GM21423 (cell line): ENCODE measurements at regions not wholly inside any gene's neighbourhood (a gene's known extent, or its start where the extent isn't known, plus 50 kb on each side); places are given as distances from the start of the nearest gene placed in this dataset.
"Not testable (repeated sequence)": the region's sequence is repeated elsewhere in the genome, so short reads cannot be mapped to it uniquely, and the experiment has no call there.

ENCODE experiments used
- ATAC-seq: cut with Tn5 transposase; IDR thresholded peaks from one replicate; pipeline ENCODE4 v1.9.1; 2021; ENCODE audit warnings: mild to moderate bottlenecking, moderate library complexity; ENCODE audit not compliant: unreplicated experiment

- no peak for ATAC-seq
Observed at GRCh38 chr14:53751650-53752049, 205.0 kb downstream of the BMP4 start.

GRCh38 chr14:53748691-53749090, 207.9 kb downstream of the BMP4 start:
- ATAC-seq: no peak

GRCh38 chr14:53744857-53745256, 211.8 kb downstream of the BMP4 start:
- ATAC-seq: no peak

DNA sequence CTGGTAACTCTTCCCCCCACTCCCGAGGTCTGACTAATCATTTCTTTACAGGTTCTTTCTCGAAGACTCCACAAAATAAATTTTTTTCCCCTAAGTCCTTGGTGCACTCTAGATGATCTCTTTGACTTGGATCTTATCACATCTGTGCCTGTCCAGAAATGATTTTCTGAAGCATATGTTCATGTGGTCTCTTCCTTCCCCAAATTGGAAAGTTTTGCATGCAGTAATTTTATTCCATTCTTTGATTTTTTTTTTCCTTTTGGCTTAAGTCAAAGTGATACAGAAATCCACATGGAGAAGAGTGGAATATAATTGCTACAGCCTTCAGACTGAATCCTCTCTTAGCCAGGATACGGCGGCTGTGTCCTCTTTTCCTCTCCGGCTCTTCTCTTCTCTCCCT, 213.3 kb downstream of the BMP4 start:
- ATAC-seq: no peak

- no peak for ATAC-seq
Observed at GRCh38 chr14:53742233-53742620, 214.4 kb downstream of the BMP4 start.

DNA sequence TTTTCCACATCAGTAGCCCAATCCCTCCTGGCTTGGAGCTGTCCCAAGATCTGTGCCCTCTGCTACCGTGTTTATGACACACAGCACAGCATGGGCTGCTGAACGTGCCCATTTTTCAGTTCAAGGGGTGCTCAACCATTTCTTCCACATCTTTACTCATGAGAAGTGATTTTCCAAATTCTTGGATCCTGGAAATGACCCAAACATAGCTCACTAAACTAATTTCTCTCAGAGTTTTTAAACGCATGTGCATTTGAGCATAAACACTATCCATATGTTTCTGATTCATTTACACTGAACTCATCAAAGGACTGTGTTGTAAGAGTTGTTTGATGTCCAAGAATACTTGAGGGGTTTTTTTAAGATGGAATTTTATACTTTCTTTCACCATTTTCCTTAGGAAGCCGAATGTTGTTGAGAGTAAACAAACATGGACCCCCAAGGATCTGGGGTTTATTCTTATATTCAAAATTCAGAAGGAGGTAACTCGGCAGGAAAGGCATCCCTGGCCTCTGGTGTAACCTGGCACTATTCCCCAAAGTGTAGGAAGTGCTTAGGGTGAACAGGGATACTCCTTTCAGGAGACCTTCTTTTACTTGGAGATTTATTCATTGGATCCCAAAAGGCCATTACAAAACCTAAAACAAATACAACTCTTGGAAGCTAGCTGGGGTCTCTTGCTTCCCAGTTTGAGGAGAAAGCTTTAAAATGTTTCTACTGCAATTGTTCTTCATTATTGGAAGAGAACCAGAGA, 215.0 kb downstream of the BMP4 start:
- ATAC-seq: no peak

GRCh38 chr14:53740570-53740969, 216.1 kb downstream of the BMP4 start:
- ATAC-seq: no peak

- no peak for ATAC-seq
Observed at GRCh38 chr14:53735916-53736315, 220.7 kb downstream of the BMP4 start.

GRCh38 chr14:53723221-53723620, 233.4 kb downstream of the BMP4 start:
- ATAC-seq: no peak

DNA sequence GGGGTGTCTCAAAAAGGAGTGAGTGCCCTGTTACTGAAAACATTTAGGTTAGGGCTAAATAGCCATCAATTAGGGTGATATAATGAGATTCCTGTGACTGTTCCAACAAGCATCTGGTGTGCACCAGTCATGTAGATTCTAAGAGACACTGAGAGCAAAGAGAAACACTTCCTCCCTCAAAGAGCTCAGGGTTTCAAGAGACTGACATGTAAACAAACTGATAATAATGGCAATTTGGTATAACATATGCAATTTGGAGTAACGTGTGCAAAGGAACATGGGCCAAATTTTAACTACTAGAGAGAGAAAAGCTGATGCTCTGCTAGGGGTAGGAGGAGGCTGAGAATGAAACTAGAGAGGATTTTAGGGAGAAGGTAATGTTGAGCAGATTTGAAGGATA, 237.1 kb downstream of the BMP4 start:
- ATAC-seq: no peak

DNA sequence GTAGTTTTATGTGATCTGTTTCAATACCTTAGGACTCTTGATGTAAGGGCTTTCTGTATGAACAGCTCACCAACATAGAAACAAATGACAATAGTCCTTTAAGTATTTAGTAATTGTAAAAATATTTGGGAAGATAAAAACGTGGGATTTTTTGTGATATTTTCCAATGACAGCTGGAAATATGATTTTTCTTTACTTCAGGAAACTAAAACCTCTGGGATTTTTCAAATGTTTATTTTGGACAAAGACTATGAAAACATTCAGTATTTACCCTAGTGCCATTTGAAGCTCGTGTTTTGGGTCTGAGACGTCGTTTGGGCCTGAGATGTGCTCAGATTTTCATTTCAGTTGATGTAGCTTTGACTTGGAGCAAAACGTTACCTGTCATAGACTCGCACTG, 240.0 kb downstream of the BMP4 start:
- ATAC-seq: no peak

DNA sequence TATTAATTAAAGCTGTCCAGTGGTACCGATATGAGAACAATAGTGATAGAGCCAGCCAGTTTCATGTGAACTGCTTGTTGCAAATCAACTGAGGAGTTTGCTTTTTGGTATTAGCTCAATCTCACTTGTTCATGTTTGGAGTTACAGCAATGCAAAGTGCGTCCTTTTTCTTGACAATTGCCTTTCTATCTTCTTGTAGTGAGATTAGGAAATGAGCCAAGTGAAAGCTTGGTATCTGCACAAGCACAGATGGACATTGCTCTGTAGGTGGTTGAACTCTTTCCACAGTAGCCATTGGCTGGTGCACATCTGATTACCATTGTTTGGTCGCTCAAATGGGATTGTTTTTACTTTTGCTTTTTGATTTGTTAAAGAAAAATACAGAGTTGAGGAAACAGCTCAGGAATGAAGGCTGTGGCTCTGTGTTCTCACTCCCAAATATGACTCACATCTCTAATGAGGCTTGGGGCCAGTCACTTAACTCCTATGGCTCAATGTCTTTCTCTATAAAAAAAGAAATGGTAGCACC, 241.4 kb downstream of the BMP4 start:
- ATAC-seq: no peak

DNA sequence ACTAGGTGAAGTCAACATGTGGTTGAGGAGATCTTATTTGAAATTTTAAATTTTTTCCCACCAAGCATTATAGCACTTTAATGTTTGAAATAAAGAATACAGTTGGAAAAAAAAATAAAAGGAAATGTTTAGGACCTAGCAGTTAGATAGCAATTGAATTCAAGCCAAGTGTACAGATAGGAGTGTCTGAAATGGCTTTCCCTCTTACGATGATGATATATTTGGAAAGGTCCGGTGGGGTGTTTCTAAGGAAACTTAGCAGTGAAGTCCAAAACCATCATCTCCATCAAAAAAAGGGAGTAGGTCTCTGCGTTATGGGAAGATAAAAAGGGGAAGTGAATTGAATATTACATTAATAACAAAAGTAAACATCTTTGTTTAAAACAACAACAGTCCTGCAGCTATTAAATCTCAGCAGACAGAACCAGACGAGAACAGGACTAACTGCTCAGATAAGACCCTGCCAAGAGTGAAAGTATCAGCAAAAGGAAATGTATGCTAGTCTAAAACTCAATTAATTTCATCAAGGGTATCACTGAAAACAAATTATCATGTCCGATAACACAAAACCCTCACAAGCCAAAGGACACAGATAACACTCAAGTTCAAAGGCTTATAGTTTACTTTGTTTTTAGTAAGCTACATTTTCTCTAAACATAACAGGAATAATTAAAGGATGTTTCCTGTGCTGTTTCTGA, 242.0 kb downstream of the BMP4 start:
- ATAC-seq: no peak

DNA sequence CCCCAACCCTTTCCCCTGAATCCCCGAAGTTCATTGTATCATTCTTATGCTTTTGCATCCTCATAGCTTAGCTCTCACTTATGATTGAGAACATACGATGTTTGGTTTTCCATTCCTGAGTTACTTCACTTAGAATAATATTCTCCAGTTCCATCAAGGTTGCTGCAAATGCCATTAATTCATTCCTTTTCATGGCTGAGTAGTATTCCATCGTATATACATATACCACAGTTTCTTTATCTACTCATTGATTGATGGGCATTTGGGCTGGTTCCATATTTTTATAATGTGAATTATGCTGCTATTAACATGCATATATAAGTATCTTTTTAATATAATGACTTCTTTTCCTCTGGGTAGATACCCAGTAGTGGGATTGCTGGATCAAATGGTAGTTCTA, 243.7 kb downstream of the BMP4 start:
- ATAC-seq: not testable (repeated sequence)

GRCh38 chr14:53711205-53711604, 245.4 kb downstream of the BMP4 start:
- no peak for ATAC-seq

DNA sequence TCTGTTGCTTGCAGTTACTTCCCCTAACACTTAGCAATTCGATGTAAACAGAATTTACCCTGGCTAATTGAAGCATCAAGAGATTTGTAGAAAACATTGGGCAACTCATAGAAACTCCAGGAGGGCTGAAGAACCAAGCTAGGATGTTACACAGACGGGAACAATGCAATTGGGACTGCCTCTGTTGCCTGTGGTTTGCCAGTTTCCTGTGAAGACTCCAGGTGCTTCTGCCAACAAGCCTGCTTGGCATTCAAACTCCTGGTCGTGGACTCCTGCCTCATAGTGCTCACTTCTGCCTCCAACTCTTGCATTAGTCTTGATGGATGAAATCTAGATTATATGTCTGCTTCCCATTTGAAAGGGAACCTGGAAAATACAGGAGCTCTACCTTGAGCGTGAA, 246.0 kb downstream of the BMP4 start:
- no peak for ATAC-seq

GRCh38 chr14:53709381-53709780, 247.2 kb downstream of the BMP4 start:
- ATAC-seq: no peak

GRCh38 chr14:53703457-53703856, 253.2 kb downstream of the BMP4 start:
- no peak for ATAC-seq

DNA sequence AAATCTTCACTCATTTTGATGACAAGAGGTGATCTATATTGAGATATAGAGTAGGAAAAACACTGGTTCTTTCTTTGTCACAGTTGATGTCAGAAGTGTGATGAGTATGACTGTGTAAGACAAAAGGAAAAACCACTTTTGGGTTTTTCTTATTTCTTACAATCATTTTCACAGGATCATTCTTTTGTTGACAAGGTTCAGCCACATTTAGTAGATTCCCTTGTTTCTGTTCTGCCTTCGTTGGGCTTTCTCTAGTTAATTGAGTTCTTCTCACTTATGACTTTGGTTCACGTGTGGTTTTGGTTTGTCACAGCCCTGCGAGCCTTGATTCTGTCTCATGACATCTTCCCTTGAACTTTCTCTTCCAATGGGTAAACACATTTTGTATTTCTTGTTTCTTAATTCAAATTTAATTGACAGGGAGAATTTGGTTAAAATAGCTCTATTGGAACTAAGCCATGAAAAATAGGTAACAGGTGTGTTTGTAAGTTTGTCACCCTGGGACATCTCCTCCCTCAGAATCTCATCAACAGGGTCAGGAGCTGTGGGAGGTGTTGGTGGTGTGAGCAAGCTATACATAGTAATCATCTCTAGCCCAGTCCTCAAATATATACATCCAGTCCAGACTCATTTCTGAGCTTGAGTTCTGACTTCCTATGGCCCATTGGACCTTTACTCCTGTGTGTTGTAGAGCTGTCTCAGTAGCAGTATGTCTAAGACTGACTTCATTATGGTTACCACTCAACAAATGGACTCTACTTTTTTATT, 255.3 kb downstream of the BMP4 start:
- ATAC-seq: peak; percentile 68

GRCh38 chr14:53696217-53696965, 260.2 kb downstream of the BMP4 start:
- ATAC-seq: no peak

GRCh38 chr14:53695692-53696214, 260.9 kb downstream of the BMP4 start:
- ATAC-seq: no peak
